Ramos (cell line): ENCODE measurements at regions not wholly inside any gene's neighbourhood (a gene's known extent, or its start where the extent isn't known, plus 50 kb on each side); places are given as distances from the start of the nearest gene placed in this dataset.

Source experiments
- in situ Hi-C: fragments of 300-500 bp; cut with MboI; formaldehyde crosslinking; loops from one replicate; pipeline ENCODE4 v1.14.3; 2022; ENCODE audit warnings: low sequenced_read_pairs; ENCODE audit not compliant: unreplicated experiment

GRCh38 chr9:18127499-18127875 lies 346.5 kb upstream of the ADAMTSL1 start:
- in situ Hi-C loops: no loop called here

GRCh38 chr9:18129809-18130334 lies 344.1 kb upstream of the ADAMTSL1 start:
- in situ Hi-C loops: no loop called here

GRCh38 chr9:18136354-18136994 lies 337.5 kb upstream of the ADAMTSL1 start:
- in situ Hi-C loops: no loop called here

DNA sequence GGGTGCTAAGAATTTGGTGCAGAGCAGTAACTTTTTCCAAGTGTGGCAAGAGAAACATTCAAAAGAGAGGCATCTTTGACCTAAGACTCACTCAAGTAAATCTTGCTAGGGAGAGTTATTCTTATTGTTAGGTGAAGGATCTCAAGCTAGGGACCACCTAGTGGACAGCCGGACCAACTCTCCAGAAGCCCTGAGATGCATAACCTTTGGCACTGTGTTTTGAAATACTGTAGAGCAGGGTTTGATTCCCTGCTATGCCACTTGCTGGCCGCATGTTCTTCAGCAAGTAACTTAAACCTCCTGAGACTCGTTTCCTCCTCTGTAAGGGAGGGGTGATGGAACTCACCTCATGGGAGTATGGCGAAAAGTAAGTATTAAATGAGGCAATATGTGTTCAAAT lies 336.1 kb upstream of the ADAMTSL1 start:
- in situ Hi-C loops: no loop called here

DNA sequence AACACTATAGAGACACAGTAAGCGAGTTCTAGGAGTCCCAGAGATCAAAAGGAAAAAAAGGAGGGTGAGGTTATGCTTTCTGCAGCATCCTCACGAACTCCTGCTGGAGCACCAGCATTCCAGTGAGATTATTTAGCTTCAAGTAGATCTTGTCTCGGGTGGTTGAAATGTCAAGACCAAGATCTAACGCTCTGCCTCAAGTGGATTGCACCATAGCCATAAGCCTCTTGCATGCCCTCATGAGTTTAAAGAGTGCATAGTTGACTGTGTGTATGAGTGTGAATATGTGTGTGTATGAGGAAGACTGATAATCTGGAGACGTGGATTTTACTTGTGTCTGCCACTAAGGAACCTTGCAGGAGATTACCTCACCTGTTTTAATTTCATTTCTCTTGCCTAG lies 335.3 kb upstream of the ADAMTSL1 start:
- in situ Hi-C loops: no loop called here

- in situ Hi-C loops: no loop called here
These were observed 332.3 kb upstream of the ADAMTSL1 start for GRCh38 chr9:18141681-18142080.

GRCh38 chr9:18143073-18143745 lies 330.7 kb upstream of the ADAMTSL1 start:
- in situ Hi-C loops: no loop called here

DNA sequence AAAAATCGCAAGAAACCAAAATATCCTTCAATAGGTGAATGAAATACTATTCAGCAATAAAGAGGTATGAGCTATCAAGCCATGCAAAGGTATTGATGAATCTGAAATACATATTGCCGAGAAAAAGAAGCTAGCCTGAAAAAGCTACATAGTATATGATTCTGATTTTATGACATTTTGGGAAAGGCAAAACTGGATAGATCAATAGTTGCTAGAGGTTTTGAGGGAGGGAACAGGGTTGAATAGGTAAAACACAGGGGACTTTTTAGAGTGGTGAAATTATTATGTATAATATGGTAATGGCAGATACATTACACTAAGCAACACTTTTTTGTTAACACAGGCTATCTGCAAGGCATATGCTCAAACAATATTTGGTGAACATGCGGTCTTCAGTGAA lies 327.6 kb upstream of the ADAMTSL1 start:
- in situ Hi-C loops: no loop called here

GRCh38 chr9:18149471-18150011 lies 324.4 kb upstream of the ADAMTSL1 start:
- in situ Hi-C loops: no loop called here

DNA sequence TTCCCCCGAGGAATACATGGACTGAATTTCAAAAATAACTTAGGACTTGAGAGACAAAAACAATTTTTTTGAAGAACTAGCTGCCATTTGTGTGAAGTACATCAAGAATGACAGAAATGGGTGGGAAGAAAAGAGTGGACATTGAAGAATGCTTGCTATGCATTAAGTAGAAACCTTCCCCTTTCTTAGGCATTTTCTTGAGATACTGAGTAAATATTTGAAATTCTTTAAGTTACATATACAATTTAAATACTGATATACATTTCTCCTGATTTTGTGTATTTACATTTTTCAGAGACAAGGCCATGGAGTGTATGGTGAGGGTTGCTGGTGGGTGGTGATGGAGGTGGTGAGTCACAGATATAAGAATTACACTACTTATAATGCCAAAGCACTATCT lies 319.3 kb upstream of the ADAMTSL1 start:
- in situ Hi-C loops: no loop called here

DNA sequence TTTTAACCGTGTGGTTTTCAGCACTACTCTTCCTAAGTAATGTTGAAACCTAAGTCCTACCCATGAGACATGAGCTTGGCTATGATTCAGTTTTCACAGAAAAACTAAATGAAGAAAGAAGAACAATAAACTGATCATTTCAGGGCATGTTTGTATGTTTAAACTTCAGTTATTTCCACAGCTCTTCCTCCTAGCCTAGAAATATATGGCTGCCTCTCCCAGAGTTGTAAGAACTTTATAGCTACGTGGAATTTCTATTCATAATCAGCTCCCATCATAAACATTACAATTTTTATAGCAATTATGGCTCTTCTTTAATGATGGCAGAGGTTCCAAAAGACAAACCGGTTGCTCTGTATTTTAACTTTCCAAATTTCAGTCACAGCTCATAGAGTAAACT lies 314.7 kb upstream of the ADAMTSL1 start:
- in situ Hi-C loops: no loop called here

- in situ Hi-C loops: no loop called here
These were observed 310.8 kb upstream of the ADAMTSL1 start for GRCh38 chr9:18163146-18163545.

- in situ Hi-C loops: no loop called here
These were observed 306.2 kb upstream of the ADAMTSL1 start for GRCh38 chr9:18167733-18168132.

DNA sequence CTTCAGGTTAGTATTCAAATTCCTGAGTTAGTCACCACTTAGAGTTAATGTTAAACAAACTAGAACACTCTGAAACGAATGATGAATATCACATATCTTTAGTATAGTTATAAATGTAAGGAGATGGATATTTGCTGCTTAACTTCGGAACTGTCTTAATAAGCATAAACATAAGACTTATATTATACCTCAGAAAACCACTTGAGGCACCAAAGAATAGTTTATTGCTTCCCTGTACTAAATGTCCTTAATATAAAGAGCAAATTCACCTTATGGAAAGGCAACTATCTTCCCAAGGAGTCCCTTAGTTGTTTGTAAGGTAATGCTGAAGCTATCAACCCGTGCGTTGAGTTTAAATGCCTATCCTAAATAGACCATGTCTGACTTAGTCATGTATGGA lies 300.0 kb upstream of the ADAMTSL1 start:
- in situ Hi-C loops: no loop called here

GRCh38 chr9:18182636-18183035 lies 291.3 kb upstream of the ADAMTSL1 start:
- in situ Hi-C loops: no loop called here

- in situ Hi-C loops: no loop called here
These were observed 290.0 kb upstream of the ADAMTSL1 start for GRCh38 chr9:18183974-18184373.

GRCh38 chr9:18184401-18184800 lies 289.6 kb upstream of the ADAMTSL1 start:
- in situ Hi-C loops: no loop called here

- in situ Hi-C loops: no loop called here
These were observed 288.8 kb upstream of the ADAMTSL1 start for GRCh38 chr9:18185196-18185595.

GRCh38 chr9:18188971-18189370 lies 285.0 kb upstream of the ADAMTSL1 start:
- in situ Hi-C loops: no loop called here

- in situ Hi-C loops: no loop called here
These were observed 283.9 kb upstream of the ADAMTSL1 start for GRCh38 chr9:18189871-18190670.
